K562 (cell line): ENCODE measurements at regions not wholly inside any gene's neighbourhood (a gene's known extent, or its start where the extent isn't known, plus 50 kb on each side); places are given as distances from the start of the nearest gene placed in this dataset.

Experiments used
- CBX3 ChIP-seq, 2 experiments: IDR thresholded peaks; 1 replicate in 1 of 2; 2 replicates in 1 of 2; pipeline ENCODE4 v1.6.1; 2012; ENCODE audit warnings: inconsistent platforms in 2 of 2, low read length in 2 of 2, borderline replicate concordance in 1 of 2, control low read depth in 1 of 2
- L3MBTL2 ChIP-seq: fragments of 450-650 bp; IDR thresholded peaks from 2 replicates; pipeline ENCODE4 v1.6.1; 2016; ENCODE audit warnings: mild to moderate bottlenecking, moderate library complexity
- TEAD4 ChIP-seq, 2 experiments: sonication (generic) in 1 of 2; formaldehyde crosslinking in 1 of 2; IDR thresholded peaks; 2 replicates each; pipeline versions ENCODE4 v1.6.1 to v1.8.0; 2012 to 2022; ENCODE audit warnings: borderline replicate concordance in 1 of 2, inconsistent platforms in 1 of 2, low read length in 1 of 2, mild to moderate bottlenecking in 1 of 2, missing genetic modification reagents in 1 of 2
- ZNF57 ChIP-seq: fragments of 450-650 bp; formaldehyde crosslinking; IDR thresholded peaks from 2 replicates; pipeline ENCODE4 v1.4.0; 2020; ENCODE audit warnings: mild to moderate bottlenecking, moderate library complexity
- TF ChIP-seq, protein P1 (sequence below): sonication (generic); formaldehyde crosslinking; IDR thresholded peaks from 2 replicates; pipeline ENCODE4 v1.8.1; 2023; ENCODE audit warnings: mild to moderate bottlenecking, missing genetic modification reagents
- TF ChIP-seq, protein P2 (sequence below), 2 experiments: fragments of 450-650 bp; IDR thresholded peaks; 2 replicates each; pipeline ENCODE4 v1.6.1; 2016
- TF ChIP-seq, protein P3 (sequence below), 2 experiments: IDR thresholded peaks; 2 replicates each; pipeline ENCODE4 v1.6.1; 2011; ENCODE audit warnings: borderline replicate concordance in 1 of 2, control low read depth in 1 of 2, low read depth in 1 of 2, low read length in 1 of 2, mild to moderate bottlenecking in 1 of 2, mixed read lengths in 1 of 2, moderate library complexity in 1 of 2; ENCODE audit not compliant: insufficient read depth in 1 of 2, insufficient read length in 1 of 2, poor library complexity in 1 of 2, severe bottlenecking in 1 of 2; ENCODE audit errors: extremely low read depth in 1 of 2
- TF ChIP-seq, protein P4 (sequence below): fragments of 450-650 bp; IDR thresholded peaks from 2 replicates; pipeline ENCODE4 v1.6.1; 2016; ENCODE audit warnings: mild to moderate bottlenecking, moderate library complexity

DNA sequence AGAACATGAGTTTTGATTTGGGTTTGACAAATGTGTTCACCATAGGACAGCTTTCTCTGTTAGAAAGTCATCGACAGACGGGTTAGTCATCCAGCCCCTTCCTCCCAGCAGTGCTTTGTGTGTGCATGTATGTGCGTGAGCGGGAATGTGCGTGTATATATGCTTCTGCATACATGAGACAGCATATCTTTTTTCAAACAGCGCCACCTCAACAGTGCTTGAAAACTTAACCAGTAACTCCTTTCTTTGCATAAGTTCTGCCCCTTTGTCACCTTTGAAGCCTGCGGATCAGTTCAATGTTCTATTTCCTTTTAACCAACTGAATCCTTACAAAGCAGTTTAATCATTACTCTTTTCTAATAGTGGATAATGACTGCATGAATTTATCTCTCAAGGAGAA, 351.4 kb downstream of the LPIN1 start (continued):
- TF ChIP-seq, protein P1, sequence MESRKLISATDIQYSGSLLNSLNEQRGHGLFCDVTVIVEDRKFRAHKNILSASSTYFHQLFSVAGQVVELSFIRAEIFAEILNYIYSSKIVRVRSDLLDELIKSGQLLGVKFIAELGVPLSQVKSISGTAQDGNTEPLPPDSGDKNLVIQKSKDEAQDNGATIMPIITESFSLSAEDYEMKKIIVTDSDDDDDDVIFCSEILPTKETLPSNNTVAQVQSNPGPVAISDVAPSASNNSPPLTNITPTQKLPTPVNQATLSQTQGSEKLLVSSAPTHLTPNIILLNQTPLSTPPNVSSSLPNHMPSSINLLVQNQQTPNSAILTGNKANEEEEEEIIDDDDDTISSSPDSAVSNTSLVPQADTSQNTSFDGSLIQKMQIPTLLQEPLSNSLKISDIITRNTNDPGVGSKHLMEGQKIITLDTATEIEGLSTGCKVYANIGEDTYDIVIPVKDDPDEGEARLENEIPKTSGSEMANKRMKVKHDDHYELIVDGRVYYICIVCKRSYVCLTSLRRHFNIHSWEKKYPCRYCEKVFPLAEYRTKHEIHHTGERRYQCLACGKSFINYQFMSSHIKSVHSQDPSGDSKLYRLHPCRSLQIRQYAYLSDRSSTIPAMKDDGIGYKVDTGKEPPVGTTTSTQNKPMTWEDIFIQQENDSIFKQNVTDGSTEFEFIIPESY (CRISPR knock-in tag), result peak; percentile 73
- 0 out of 2 replicates have a peak, but pooled peaks have one; percentile 33 for TF ChIP-seq TEAD4 (IDR thresholded peaks at IDR 0.05; ENCODE audit: low read length)
- no peak for TF ChIP-seq TEAD4 (CRISPR knock-in tag; IDR thresholded peaks at IDR 0.05; ENCODE audit: borderline replicate concordance)
- TF ChIP-seq, protein P2, sequence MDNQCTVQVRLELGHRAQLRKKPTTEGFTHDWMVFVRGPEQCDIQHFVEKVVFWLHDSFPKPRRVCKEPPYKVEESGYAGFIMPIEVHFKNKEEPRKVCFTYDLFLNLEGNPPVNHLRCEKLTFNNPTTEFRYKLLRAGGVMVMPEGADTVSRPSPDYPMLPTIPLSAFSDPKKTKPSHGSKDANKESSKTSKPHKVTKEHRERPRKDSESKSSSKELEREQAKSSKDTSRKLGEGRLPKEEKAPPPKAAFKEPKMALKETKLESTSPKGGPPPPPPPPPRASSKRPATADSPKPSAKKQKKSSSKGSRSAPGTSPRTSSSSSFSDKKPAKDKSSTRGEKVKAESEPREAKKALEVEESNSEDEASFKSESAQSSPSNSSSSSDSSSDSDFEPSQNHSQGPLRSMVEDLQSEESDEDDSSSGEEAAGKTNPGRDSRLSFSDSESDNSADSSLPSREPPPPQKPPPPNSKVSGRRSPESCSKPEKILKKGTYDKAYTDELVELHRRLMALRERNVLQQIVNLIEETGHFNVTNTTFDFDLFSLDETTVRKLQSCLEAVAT (IDR thresholded peaks at IDR 0.05), result no peak
- TF ChIP-seq, protein P3, sequence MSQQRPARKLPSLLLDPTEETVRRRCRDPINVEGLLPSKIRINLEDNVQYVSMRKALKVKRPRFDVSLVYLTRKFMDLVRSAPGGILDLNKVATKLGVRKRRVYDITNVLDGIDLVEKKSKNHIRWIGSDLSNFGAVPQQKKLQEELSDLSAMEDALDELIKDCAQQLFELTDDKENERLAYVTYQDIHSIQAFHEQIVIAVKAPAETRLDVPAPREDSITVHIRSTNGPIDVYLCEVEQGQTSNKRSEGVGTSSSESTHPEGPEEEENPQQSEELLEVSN (IDR thresholded peaks at IDR 0.05; ENCODE audit: borderline replicate concordance in 1 of 2, extremely low read depth in 1 of 2, insufficient read depth in 1 of 2, insufficient read length in 1 of 2, low read depth in 1 of 2, low read length in 1 of 2, poor library complexity in 1 of 2, severe bottlenecking in 1 of 2), result peak; percentile 20 to 33
- peak; percentile 86 for TF ChIP-seq L3MBTL2
- 0 out of 3 replicates have a peak, but pooled peaks of 1 of the 2 experiments have one; percentile 53 for TF ChIP-seq CBX3 (IDR thresholded peaks at IDR 0.05; ENCODE audit: borderline replicate concordance in 1 of 2, low read length in 2 of 2)
- TF ChIP-seq ZNF57 (CRISPR knock-in tag), result no peak
- TF ChIP-seq, protein P4, sequence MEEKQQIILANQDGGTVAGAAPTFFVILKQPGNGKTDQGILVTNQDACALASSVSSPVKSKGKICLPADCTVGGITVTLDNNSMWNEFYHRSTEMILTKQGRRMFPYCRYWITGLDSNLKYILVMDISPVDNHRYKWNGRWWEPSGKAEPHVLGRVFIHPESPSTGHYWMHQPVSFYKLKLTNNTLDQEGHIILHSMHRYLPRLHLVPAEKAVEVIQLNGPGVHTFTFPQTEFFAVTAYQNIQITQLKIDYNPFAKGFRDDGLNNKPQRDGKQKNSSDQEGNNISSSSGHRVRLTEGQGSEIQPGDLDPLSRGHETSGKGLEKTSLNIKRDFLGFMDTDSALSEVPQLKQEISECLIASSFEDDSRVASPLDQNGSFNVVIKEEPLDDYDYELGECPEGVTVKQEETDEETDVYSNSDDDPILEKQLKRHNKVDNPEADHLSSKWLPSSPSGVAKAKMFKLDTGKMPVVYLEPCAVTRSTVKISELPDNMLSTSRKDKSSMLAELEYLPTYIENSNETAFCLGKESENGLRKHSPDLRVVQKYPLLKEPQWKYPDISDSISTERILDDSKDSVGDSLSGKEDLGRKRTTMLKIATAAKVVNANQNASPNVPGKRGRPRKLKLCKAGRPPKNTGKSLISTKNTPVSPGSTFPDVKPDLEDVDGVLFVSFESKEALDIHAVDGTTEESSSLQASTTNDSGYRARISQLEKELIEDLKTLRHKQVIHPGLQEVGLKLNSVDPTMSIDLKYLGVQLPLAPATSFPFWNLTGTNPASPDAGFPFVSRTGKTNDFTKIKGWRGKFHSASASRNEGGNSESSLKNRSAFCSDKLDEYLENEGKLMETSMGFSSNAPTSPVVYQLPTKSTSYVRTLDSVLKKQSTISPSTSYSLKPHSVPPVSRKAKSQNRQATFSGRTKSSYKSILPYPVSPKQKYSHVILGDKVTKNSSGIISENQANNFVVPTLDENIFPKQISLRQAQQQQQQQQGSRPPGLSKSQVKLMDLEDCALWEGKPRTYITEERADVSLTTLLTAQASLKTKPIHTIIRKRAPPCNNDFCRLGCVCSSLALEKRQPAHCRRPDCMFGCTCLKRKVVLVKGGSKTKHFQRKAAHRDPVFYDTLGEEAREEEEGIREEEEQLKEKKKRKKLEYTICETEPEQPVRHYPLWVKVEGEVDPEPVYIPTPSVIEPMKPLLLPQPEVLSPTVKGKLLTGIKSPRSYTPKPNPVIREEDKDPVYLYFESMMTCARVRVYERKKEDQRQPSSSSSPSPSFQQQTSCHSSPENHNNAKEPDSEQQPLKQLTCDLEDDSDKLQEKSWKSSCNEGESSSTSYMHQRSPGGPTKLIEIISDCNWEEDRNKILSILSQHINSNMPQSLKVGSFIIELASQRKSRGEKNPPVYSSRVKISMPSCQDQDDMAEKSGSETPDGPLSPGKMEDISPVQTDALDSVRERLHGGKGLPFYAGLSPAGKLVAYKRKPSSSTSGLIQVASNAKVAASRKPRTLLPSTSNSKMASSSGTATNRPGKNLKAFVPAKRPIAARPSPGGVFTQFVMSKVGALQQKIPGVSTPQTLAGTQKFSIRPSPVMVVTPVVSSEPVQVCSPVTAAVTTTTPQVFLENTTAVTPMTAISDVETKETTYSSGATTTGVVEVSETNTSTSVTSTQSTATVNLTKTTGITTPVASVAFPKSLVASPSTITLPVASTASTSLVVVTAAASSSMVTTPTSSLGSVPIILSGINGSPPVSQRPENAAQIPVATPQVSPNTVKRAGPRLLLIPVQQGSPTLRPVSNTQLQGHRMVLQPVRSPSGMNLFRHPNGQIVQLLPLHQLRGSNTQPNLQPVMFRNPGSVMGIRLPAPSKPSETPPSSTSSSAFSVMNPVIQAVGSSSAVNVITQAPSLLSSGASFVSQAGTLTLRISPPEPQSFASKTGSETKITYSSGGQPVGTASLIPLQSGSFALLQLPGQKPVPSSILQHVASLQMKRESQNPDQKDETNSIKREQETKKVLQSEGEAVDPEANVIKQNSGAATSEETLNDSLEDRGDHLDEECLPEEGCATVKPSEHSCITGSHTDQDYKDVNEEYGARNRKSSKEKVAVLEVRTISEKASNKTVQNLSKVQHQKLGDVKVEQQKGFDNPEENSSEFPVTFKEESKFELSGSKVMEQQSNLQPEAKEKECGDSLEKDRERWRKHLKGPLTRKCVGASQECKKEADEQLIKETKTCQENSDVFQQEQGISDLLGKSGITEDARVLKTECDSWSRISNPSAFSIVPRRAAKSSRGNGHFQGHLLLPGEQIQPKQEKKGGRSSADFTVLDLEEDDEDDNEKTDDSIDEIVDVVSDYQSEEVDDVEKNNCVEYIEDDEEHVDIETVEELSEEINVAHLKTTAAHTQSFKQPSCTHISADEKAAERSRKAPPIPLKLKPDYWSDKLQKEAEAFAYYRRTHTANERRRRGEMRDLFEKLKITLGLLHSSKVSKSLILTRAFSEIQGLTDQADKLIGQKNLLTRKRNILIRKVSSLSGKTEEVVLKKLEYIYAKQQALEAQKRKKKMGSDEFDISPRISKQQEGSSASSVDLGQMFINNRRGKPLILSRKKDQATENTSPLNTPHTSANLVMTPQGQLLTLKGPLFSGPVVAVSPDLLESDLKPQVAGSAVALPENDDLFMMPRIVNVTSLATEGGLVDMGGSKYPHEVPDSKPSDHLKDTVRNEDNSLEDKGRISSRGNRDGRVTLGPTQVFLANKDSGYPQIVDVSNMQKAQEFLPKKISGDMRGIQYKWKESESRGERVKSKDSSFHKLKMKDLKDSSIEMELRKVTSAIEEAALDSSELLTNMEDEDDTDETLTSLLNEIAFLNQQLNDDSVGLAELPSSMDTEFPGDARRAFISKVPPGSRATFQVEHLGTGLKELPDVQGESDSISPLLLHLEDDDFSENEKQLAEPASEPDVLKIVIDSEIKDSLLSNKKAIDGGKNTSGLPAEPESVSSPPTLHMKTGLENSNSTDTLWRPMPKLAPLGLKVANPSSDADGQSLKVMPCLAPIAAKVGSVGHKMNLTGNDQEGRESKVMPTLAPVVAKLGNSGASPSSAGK, result peak; percentile 58
